ENCODE measurements at regions not wholly inside any gene's neighbourhood (a gene's known extent, or its start where the extent isn't known, plus 50 kb on each side); places are given as distances from the start of the nearest gene placed in this dataset.
"Not testable (repeated sequence)": the region's sequence is repeated elsewhere in the genome, so short reads cannot be mapped to it uniquely, and the experiment has no call there.

DNA sequence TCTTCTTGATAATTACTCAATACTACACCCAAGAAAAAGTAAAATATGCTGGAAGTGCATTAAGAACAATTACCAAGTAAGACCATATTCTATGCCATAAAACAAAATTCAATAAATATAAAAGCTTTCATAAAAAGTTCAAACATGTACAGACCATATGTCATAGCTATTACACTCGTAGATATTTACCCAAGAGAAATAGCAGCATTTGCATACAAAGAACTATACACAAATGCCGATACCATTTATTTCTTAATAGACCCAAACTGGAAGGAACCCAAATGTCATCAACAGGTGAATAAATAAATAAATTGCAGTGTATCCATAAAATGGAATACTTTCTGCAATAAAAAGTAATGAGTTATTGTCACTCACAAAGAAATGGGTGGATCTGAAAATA lies 78.3 kb upstream of the SLC16A7 start:
- Mint-ChIP-seq H3K4me1 (no peaks in the 10 kb centered on the region), H3K36me3 (no peaks in the 10 kb centered on the region), H3K27ac (no peak overlapping the region), H3K4me3 (no peak overlapping the region), H3K9me3 (no peaks in the 10 kb centered on the region), H3K27me3 (no peaks in the 10 kb centered on the region)
- ATAC-seq (replicated peaks), result no peak
- DNase-seq, result no peak

DNA sequence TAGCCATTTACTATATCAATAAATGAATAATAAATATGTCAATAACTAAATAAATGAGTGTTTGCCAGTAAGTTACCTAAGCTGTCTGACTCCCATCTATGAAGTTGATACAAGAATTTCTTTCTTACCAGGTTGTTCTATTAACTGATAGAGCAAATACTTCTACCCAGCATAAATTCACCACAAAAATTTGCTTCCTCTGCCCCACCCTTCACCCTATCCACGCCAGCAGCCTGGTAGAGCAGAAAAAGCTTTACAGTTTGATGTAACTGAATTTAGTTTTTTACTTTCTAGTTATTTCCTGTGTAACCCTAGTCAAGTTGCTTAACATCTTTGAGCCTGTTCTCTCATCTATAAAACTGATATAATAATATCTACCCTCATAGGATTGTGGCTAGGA lies 94.9 kb upstream of the SLC16A7 start:
- DNase-seq (no peak), ATAC-seq (replicated peaks) (no peak)
- Mint-ChIP-seq H3K9me3 (peaks cover 0 to 1% of the 10 kb centered on the region in 2 donors), H3K4me3 (no peak overlapping the region), H3K4me1 (peaks cover 12 to 20% of the 10 kb centered on the region in 2 donors), H3K36me3 (no peaks in the 10 kb centered on the region), H3K27ac (no peak overlapping the region), H3K27me3 (no peaks in the 10 kb centered on the region)

- Mint-ChIP-seq H3K27ac (no peak overlapping the region), H3K4me3 (no peak overlapping the region), H3K4me1 (peaks cover 12 to 20% of the 10 kb centered on the region in 2 donors), H3K36me3 (no peaks in the 10 kb centered on the region), H3K27me3 (no peaks in the 10 kb centered on the region), H3K9me3 (peaks cover 0 to 1% of the 10 kb centered on the region in 2 donors)
- DNase-seq, result no peak
- no peak for ATAC-seq (replicated peaks)
Measured at GRCh38 chr12:59500335-59500734, 95.5 kb upstream of the SLC16A7 start.

GRCh38 chr12:59499774-59500173 lies 96.1 kb upstream of the SLC16A7 start:
- Mint-ChIP-seq H3K4me3 (no peak overlapping the region), H3K9me3 (peaks cover 0 to 1% of the 10 kb centered on the region in 2 donors), H3K4me1 (peaks cover 17 to 24% of the 10 kb centered on the region in 2 donors), H3K27ac (no peak overlapping the region), H3K27me3 (no peaks in the 10 kb centered on the region), H3K36me3 (no peaks in the 10 kb centered on the region)
- ATAC-seq (replicated peaks), result peak; percentile 77 to 86
- no peak for DNase-seq

GRCh38 chr12:59494617-59495016 lies 101.2 kb upstream of the SLC16A7 start:
- H3K27ac Mint-ChIP-seq, result no peak overlapping the region
- ATAC-seq (replicated peaks) (peak; percentile 52 to 61), DNase-seq (no peak)
- H3K9me3 Mint-ChIP-seq, result peaks cover 1 to 3% of the 10 kb centered on the region in 2 donors
- H3K4me3 Mint-ChIP-seq, result no peak overlapping the region
- H3K36me3 Mint-ChIP-seq, result no peaks in the 10 kb centered on the region
- H3K27me3 Mint-ChIP-seq, result no peaks in the 10 kb centered on the region
- peaks cover 12 to 13% of the 10 kb centered on the region in 2 donors for H3K4me1 Mint-ChIP-seq

DNA sequence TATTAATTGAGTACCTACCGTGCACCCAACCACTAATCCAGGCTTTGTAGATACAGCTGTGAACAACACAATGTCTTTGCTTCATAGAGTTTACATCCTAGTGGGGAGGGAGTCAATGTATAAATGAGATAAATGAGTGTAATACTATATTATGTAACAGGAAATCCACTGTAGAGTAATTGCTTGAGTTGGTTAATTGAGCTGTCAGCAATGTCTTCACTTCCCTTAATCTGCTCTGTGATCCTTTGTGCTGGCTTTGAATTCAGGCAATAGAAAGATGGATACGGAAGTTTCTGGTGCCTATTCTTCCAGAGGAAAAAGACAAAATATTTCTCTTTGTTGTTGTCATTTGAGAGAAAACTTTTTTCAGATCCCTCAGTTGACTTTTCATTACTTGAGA lies 104.0 kb upstream of the SLC16A7 start:
- Mint-ChIP-seq H3K36me3 (peaks cover 0 to under 1% of the 10 kb centered on the region in 2 donors), H3K4me1 (peaks cover 9 to 11% of the 10 kb centered on the region in 2 donors), H3K27me3 (no peaks in the 10 kb centered on the region), H3K27ac (no peak overlapping the region), H3K4me3 (no peak overlapping the region), H3K9me3 (peaks cover 3% of the 10 kb centered on the region in 2 donors)
- DNase-seq, result no peak
- ATAC-seq (replicated peaks), result no peak

GRCh38 chr12:59486827-59487226 lies 109.0 kb upstream of the SLC16A7 start:
- Mint-ChIP-seq H3K4me3 (no peak overlapping the region), H3K27ac (no peak overlapping the region), H3K36me3 (peaks cover 4 to 6% of the 10 kb centered on the region in 2 donors), H3K27me3 (no peaks in the 10 kb centered on the region), H3K4me1 (peaks cover 6 to 10% of the 10 kb centered on the region in 2 donors), H3K9me3 (peaks cover 7 to 10% of the 10 kb centered on the region in 2 donors)
- DNase-seq (no peak), ATAC-seq (replicated peaks) (no peak)

GRCh38 chr12:59484575-59484974 lies 111.3 kb upstream of the SLC16A7 start:
- no peak for DNase-seq
- Mint-ChIP-seq H3K36me3 (peaks cover 4 to 9% of the 10 kb centered on the region in 2 donors), H3K27me3 (no peaks in the 10 kb centered on the region), H3K4me3 (no peak overlapping the region), H3K4me1 (peaks cover 6 to 10% of the 10 kb centered on the region in 2 donors), H3K27ac (no peak overlapping the region), H3K9me3 (peaks cover 4 to 12% of the 10 kb centered on the region in 2 donors)
- ATAC-seq (replicated peaks), result peak; percentile 71 to 79

- not testable (repeated sequence) for H3K4me3 Mint-ChIP-seq; H3K9me3 Mint-ChIP-seq; ATAC-seq (replicated peaks); H3K36me3 Mint-ChIP-seq; DNase-seq; H3K27me3 Mint-ChIP-seq
- Mint-ChIP-seq H3K4me1 (peaks cover 19 to 23% of the 10 kb centered on the region in 2 donors), H3K27ac (peak overlapping the region; percentile 28)
Measured at GRCh38 chr12:59474236-59474635, 121.6 kb upstream of the SLC16A7 start.

DNA sequence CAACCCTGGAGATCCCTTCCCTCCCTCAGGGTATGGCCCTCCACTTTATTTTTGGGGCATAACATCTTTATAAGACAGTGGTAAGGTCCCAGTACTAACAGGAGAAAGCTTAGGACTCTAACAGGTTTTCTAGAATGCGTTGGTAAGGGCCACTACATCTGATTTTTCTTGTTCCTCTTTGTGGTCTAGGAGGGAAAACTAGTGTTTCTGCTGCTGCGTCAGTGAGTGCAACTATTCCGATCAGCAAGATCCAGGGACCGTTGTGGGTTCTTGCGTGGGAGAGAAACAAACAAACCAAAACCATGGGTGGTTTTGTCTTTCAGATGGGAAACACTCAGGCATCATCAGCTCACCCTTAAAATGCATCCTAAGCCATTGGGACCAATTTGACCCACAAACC lies 123.6 kb upstream of the SLC16A7 start:
- Mint-ChIP-seq H3K27ac (no peak overlapping the region), H3K4me1 (peaks cover 19 to 23% of the 10 kb centered on the region in 2 donors), H3K36me3 (no peaks in the 10 kb centered on the region), H3K4me3 (no peak overlapping the region), H3K9me3 (peaks cover 0 to 5% of the 10 kb centered on the region in 2 donors), H3K27me3 (no peaks in the 10 kb centered on the region)
- peak; percentile 76 for DNase-seq
- peak; percentile 100 for ATAC-seq (replicated peaks)

GRCh38 chr12:59459966-59460660 lies 135.7 kb upstream of the SLC16A7 start:
- no peak overlapping the region for H3K4me3 Mint-ChIP-seq
- H3K36me3 Mint-ChIP-seq, result no peaks in the 10 kb centered on the region
- H3K4me1 Mint-ChIP-seq, result no peaks in the 10 kb centered on the region
- ATAC-seq (replicated peaks) (no peak), DNase-seq (no peak)
- no peaks in the 10 kb centered on the region for H3K9me3 Mint-ChIP-seq
- H3K27me3 Mint-ChIP-seq, result no peaks in the 10 kb centered on the region
- no peak overlapping the region for H3K27ac Mint-ChIP-seq

DNA sequence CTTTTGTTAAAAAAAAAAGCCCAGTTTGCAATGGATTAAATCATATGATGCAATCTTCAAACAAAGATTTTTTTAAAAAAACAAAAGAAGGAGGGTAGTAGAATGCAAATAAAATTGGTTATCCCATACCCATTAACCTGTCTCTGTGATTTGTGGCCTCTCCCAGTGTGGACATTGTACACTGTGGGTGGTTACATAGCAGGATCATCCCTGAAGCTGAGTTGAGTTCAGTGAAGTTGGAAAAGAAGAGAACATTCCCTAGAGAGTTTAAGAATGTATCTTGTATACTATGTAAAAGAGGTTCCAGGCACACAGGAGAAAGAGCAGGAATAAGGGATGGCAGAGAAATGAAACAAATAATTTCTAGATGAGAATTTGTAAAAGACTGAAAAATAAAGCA lies 142.4 kb upstream of the SLC16A7 start:
- Mint-ChIP-seq H3K27me3 (no peaks in the 10 kb centered on the region), H3K4me1 (no peaks in the 10 kb centered on the region), H3K27ac (no peak overlapping the region), H3K4me3 (no peak overlapping the region), H3K36me3 (no peaks in the 10 kb centered on the region), H3K9me3 (peaks cover 0 to 4% of the 10 kb centered on the region in 2 donors)
- DNase-seq (no peak), ATAC-seq (replicated peaks) (no peak)

GRCh38 chr12:59452746-59453145 lies 143.1 kb upstream of the SLC16A7 start:
- Mint-ChIP-seq H3K4me3 (no peak overlapping the region), H3K4me1 (no peaks in the 10 kb centered on the region), H3K27ac (no peak overlapping the region), H3K27me3 (no peaks in the 10 kb centered on the region), H3K36me3 (no peaks in the 10 kb centered on the region), H3K9me3 (peaks cover 0 to 4% of the 10 kb centered on the region in 2 donors)
- ATAC-seq (replicated peaks) (no peak), DNase-seq (no peak)

DNA sequence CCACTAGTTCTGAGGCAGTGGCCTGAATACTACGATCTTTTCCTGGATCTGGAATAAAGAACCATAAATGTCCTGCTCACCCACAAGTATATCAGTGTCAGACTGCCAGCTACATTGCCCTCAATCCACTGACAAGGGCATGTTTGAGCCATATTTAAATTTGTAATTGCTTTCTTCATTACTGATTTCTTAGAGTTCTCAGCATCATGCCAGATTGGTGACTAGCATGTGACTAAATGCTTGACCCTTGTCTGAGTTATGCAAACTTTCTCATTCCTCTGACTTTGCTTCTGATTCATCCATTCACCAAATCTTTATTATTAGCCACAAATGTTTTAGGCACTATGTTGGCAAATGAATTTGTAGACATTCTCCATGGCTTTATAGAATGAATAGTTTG lies 143.6 kb upstream of the SLC16A7 start:
- Mint-ChIP-seq H3K4me3 (no peak overlapping the region), H3K27ac (no peak overlapping the region), H3K9me3 (peaks cover 0 to 4% of the 10 kb centered on the region in 2 donors), H3K4me1 (no peaks in the 10 kb centered on the region), H3K36me3 (no peaks in the 10 kb centered on the region), H3K27me3 (no peaks in the 10 kb centered on the region)
- no peak for DNase-seq
- ATAC-seq (replicated peaks), result no peak

GRCh38 chr12:59446116-59446515 lies 149.7 kb upstream of the SLC16A7 start:
- H3K4me3 Mint-ChIP-seq, result no peak overlapping the region
- H3K27ac Mint-ChIP-seq, result no peak overlapping the region
- no peak for ATAC-seq (replicated peaks)
- no peaks in the 10 kb centered on the region for H3K4me1 Mint-ChIP-seq
- H3K9me3 Mint-ChIP-seq, result peaks cover 9 to 14% of the 10 kb centered on the region in 2 donors
- peaks cover 0 to 2% of the 10 kb centered on the region in 2 donors for H3K36me3 Mint-ChIP-seq
- H3K27me3 Mint-ChIP-seq, result peaks cover 4 to 20% of the 10 kb centered on the region in 2 donors
- DNase-seq, result no peak

Data from stimulated activated naive B cell treated with anti-CD40 and anti-IgM and Interleukin-4, amounts not matched to agents 10 μg/mL and 1 μg/mL and 100 μg/mL, for 72 hours (primary cell).